AML-193 (cell line): ENCODE measurements at regions not wholly inside any gene's neighbourhood (a gene's known extent, or its start where the extent isn't known, plus 50 kb on each side); places are given as distances from the start of the nearest gene placed in this dataset.
A peak's percentile ranks its signal among the peaks of the same experiment; 100 is the strongest.

Experiments used
- DNase-seq, 2 experiments: peaks; one replicate each; lab custom pipeline; 2025; lab: John Stamatoyannopoulos, UW

- DNase-seq: no peak
Observed at GRCh38 chr2:15092691-15093090, 460.2 kb downstream of the LRATD1 start.

DNA sequence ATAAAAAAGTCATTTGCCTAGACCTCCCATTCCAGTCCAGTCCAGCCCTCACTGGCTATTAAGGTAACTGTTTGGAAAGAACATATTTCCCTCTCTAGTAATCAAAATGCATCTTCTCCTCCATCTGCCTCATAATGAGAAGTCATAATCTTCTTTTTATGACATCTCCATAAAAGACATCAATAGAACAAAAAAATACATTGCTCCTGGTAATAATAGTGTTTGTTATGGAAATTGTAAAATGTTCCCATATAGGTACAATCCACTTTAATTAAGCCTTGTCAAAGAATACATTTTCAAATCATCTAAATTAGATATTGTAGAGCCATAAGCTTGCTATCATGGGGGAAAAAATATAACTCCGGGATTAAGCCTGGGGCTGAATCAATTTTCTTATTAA, 461.6 kb downstream of the LRATD1 start:
- DNase-seq: no peak

GRCh38 chr2:15096873-15097272, 464.3 kb downstream of the NBAS start:
- DNase-seq: no peak

- DNase-seq: no peak
Observed at GRCh38 chr2:15107137-15107536, 454.0 kb downstream of the NBAS start.

GRCh38 chr2:15111718-15112117, 449.4 kb downstream of the NBAS start:
- no peak for DNase-seq

DNA sequence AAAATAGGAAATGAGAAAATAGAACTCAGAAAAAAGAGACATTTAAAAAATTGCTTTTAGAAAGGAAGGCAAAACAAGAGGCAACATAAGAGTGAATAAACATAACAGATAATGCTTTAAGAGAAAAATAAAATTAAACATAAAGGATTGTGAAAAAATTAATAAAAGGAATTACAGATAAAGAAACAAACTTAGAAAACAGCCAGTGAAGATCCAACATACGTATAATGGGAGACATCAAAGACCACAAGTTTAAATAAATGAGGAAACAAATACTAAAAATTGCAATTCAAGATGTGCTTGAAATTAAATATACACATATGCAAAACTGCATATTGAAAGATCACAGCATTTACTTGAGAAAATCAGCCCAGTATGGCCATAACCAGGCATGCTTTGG, 448.9 kb downstream of the NBAS start:
- DNase-seq: no peak

GRCh38 chr2:15115776-15116175, 445.4 kb downstream of the NBAS start:
- peak; percentile 92 to 96 for DNase-seq

- DNase-seq: peak; percentile 29 to 33
Observed at GRCh38 chr2:15116830-15117229, 444.3 kb downstream of the NBAS start.
